ENCODE measurements at regions not wholly inside any gene's neighbourhood (a gene's known extent, or its start where the extent isn't known, plus 50 kb on each side); places are given as distances from the start of the nearest gene placed in this dataset.

DNA sequence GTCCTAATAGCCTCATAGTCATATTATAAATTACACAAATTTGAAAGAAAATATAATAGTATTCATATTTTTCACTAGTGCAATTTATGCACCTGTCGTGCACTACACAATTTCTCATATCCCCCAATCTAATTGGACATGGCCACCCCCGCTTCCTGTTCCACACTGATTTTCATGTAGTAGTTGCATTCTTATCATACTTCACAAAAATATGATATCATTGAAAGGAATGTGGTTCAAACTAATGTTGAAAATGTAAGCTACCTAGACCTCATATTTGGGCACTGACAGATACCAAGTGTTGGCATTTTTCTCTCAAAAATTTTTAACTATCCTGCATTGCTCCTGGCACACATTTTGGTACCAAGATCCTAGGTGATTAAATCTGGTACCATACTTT is 985.5 kb upstream of the POU3F3 start:
- ChIA-PET CTCF (no interaction called here), POLR2A (no interaction called here)
- Histone ChIP-seq H3K4me1 (ENCODE audit: control insufficient read depth, insufficient read depth, low read length) (no peaks in the 10 kb centered on the region), H3K9me3 (ENCODE audit: control insufficient read depth, insufficient read depth, low read depth, low read length) (no peaks in the 10 kb centered on the region), H3K4me3 (ENCODE audit: low read depth, low read length) (no peak overlapping the region), H3K27ac (ENCODE audit: extremely low read depth, low read depth, low read length) (no peak overlapping the region), H3K36me3 (ENCODE audit: control insufficient read depth in 2 of 2, insufficient read depth in 1 of 2, low read length in 2 of 2) (no peaks in the 10 kb centered on the region)
- TF ChIP-seq ZNF354C (tag by site-specific recombination; IDR thresholded peaks at IDR 0.05; ENCODE audit: borderline replicate concordance, low read depth) (no peak), KLF7 (tag by site-specific recombination; IDR thresholded peaks at IDR 0.05; ENCODE audit: borderline replicate concordance) (no peak), ZIC2 (tag by site-specific recombination; IDR thresholded peaks at IDR 0.05) (no peak), ZNF529 (tag by site-specific recombination; IDR thresholded peaks at IDR 0.05; ENCODE audit: insufficient replicate concordance) (no peak), ZNF202 (tag by site-specific recombination; IDR thresholded peaks at IDR 0.05; ENCODE audit: borderline replicate concordance) (no peak)

DNA sequence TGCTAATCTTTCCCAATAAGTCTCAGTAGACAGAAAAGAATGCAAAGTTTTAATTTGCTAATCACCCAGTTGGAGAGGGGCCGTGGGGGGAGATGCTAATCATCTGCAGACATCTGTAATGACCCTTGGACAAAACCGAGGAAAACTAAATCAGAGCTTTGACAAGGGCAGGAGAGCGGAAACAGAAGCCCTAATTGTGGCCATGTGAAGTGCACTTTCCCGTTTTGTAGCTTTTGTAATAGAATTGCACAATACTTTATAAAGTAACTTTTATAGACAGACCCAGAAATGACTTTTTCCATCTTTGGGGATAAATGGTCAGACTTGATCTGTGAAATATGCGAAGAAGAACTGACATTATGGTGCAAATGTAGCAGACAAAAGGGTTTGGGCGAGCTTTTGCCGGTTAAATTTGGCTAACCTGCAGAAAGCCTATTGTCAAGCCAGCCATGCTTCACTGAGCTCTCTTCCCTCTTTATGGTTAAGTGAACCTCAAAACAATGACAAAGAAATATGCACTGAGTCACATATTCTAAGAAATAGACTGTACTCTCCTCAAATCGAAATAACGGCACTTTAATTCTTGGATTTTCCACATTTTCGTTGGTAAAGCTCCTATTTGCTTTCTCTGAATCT is 980.1 kb upstream of the POU3F3 start:
- H3K4me3 ChIP-seq (ENCODE audit: low read depth, low read length) = no peak overlapping the region
- no peak overlapping the region for H3K27ac ChIP-seq (ENCODE audit: extremely low read depth, low read depth, low read length)
- CTCF ChIA-PET = no interaction called here
- H3K4me1 ChIP-seq (ENCODE audit: control insufficient read depth, insufficient read depth, low read length) = no peaks in the 10 kb centered on the region
- no peak for TF ChIP-seq SCRT2 (tag by site-specific recombination; IDR thresholded peaks at IDR 0.05)
- no peak for TF ChIP-seq ZNF394 (tag by site-specific recombination; IDR thresholded peaks at IDR 0.05; ENCODE audit: borderline replicate concordance)
- no peak for TF ChIP-seq ZNF600 (tag by site-specific recombination; IDR thresholded peaks at IDR 0.05)
- no peak for TF ChIP-seq FEZF1 (tag by site-specific recombination; IDR thresholded peaks at IDR 0.05)
- TF ChIP-seq, protein P1, sequence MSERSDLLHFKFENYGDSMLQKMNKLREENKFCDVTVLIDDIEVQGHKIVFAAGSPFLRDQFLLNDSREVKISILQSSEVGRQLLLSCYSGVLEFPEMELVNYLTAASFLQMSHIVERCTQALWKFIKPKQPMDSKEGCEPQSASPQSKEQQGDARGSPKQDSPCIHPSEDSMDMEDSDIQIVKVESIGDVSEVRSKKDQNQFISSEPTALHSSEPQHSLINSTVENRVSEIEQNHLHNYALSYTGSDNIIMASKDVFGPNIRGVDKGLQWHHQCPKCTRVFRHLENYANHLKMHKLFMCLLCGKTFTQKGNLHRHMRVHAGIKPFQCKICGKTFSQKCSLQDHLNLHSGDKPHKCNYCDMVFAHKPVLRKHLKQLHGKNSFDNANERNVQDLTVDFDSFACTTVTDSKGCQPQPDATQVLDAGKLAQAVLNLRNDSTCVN (tag by site-specific recombination; optimal IDR thresholded peaks at IDR 0.05) = no peak
- TF ChIP-seq ZNF791 (tag by site-specific recombination; IDR thresholded peaks at IDR 0.05) = no peak
- TF ChIP-seq ZNF133 (tag by site-specific recombination; IDR thresholded peaks at IDR 0.05) = no peak
- TF ChIP-seq, protein P2, sequence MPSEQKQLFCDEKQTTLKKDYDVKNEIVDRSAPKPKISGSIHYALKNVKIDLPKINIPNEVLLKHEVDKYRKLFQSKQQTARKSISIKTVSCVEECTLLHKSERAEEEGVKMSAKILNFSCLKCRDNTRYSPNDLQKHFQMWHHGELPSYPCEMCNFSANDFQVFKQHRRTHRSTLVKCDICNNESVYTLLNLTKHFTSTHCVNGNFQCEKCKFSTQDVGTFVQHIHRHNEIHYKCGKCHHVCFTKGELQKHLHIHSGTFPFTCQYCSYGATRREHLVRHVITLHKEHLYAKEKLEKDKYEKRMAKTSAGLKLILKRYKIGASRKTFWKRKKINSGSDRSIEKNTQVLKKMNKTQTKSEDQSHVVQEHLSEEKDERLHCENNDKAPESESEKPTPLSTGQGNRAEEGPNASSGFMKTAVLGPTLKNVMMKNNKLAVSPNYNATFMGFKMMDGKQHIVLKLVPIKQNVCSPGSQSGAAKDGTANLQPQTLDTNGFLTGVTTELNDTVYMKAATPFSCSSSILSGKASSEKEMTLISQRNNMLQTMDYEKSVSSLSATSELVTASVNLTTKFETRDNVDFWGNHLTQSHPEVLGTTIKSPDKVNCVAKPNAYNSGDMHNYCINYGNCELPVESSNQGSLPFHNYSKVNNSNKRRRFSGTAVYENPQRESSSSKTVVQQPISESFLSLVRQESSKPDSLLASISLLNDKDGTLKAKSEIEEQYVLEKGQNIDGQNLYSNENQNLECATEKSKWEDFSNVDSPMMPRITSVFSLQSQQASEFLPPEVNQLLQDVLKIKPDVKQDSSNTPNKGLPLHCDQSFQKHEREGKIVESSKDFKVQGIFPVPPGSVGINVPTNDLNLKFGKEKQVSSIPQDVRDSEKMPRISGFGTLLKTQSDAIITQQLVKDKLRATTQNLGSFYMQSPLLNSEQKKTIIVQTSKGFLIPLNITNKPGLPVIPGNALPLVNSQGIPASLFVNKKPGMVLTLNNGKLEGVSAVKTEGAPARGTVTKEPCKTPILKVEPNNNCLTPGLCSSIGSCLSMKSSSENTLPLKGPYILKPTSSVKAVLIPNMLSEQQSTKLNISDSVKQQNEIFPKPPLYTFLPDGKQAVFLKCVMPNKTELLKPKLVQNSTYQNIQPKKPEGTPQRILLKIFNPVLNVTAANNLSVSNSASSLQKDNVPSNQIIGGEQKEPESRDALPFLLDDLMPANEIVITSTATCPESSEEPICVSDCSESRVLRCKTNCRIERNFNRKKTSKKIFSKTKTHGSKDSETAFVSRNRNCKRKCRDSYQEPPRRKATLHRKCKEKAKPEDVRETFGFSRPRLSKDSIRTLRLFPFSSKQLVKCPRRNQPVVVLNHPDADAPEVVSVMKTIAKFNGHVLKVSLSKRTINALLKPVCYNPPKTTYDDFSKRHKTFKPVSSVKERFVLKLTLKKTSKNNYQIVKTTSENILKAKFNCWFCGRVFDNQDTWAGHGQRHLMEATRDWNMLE (tag by site-specific recombination; conservative IDR thresholded peaks at IDR 0.05; ENCODE audit: low read depth) = no peak
- no peak for TF ChIP-seq MEIS1 (CRISPR knock-in tag; IDR thresholded peaks at IDR 0.05; ENCODE audit: borderline replicate concordance)
- TF ChIP-seq ZNF112 (tag by site-specific recombination; IDR thresholded peaks at IDR 0.05) = no peak
- no peak for TF ChIP-seq ZNF274 (IDR thresholded peaks at IDR 0.05; ENCODE audit: low read length)
- no peak for TF ChIP-seq ZNF274 (tag by site-specific recombination; IDR thresholded peaks at IDR 0.05; ENCODE audit: borderline replicate concordance)
- no peak for TF ChIP-seq ZNF16 (tag by site-specific recombination; IDR thresholded peaks at IDR 0.05; ENCODE audit: low read depth)
- TF ChIP-seq, protein P3, sequence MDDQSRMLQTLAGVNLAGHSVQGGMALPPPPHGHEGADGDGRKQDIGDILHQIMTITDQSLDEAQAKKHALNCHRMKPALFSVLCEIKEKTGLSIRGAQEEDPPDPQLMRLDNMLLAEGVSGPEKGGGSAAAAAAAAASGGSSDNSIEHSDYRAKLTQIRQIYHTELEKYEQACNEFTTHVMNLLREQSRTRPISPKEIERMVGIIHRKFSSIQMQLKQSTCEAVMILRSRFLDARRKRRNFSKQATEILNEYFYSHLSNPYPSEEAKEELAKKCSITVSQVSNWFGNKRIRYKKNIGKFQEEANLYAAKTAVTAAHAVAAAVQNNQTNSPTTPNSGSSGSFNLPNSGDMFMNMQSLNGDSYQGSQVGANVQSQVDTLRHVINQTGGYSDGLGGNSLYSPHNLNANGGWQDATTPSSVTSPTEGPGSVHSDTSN (CRISPR knock-in tag; IDR thresholded peaks at IDR 0.05) = no peak
- TF ChIP-seq ZNF366 (tag by site-specific recombination; conservative IDR thresholded peaks at IDR 0.05) = no peak
- TF ChIP-seq ZNF433 (tag by site-specific recombination; IDR thresholded peaks at IDR 0.05; ENCODE audit: low read depth) = no peak
- no peak for TF ChIP-seq ZBTB48 (tag by site-specific recombination; IDR thresholded peaks at IDR 0.05)
- no peak for TF ChIP-seq ZBTB20 (tag by site-specific recombination; IDR thresholded peaks at IDR 0.05)
- no peak for TF ChIP-seq ZNF404 (tag by site-specific recombination; IDR thresholded peaks at IDR 0.05)
- TF ChIP-seq ZNF223 (tag by site-specific recombination; IDR thresholded peaks at IDR 0.05) = no peak
- TF ChIP-seq ZFHX2 (tag by site-specific recombination; conservative IDR thresholded peaks at IDR 0.05) = no peak
- no peaks in the 10 kb centered on the region for H3K36me3 ChIP-seq (ENCODE audit: control insufficient read depth in 2 of 2, insufficient read depth in 1 of 2, low read length in 2 of 2)
- H3K9me3 ChIP-seq (ENCODE audit: control insufficient read depth, insufficient read depth, low read depth, low read length) = no peaks in the 10 kb centered on the region
- POLR2A ChIA-PET = no interaction called here
